Iris pigment epithelial cell (primary cell): ENCODE measurements at regions not wholly inside any gene's neighbourhood (a gene's known extent, or its start where the extent isn't known, plus 50 kb on each side); places are given as distances from the start of the nearest gene placed in this dataset.

Source experiments
- DNase-seq: peaks from one replicate; pipeline ENCODE4 v3.0.0-alpha.2; 2011; ENCODE audit warnings: low read depth

DNA sequence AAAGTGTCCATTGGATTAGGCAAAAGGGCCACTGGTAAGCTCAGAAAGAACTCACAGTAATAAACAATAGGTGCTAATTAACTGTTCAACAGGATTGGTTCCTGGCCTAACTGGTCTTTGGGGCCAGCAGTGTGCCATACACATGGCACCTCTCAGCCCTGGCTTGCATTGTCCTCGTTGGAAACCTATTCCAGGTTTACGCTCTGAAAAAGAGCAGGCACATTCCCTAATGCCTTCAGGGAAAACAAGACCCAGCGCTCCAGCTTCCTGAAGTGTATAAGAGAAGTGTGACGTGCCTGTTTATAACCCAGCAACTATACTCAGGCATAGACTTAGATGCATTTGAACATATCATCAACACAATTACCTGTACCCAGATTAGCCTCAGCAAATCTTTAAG, 51.9 kb upstream of the RBM47 start:
- DNase-seq = no peak

DNA sequence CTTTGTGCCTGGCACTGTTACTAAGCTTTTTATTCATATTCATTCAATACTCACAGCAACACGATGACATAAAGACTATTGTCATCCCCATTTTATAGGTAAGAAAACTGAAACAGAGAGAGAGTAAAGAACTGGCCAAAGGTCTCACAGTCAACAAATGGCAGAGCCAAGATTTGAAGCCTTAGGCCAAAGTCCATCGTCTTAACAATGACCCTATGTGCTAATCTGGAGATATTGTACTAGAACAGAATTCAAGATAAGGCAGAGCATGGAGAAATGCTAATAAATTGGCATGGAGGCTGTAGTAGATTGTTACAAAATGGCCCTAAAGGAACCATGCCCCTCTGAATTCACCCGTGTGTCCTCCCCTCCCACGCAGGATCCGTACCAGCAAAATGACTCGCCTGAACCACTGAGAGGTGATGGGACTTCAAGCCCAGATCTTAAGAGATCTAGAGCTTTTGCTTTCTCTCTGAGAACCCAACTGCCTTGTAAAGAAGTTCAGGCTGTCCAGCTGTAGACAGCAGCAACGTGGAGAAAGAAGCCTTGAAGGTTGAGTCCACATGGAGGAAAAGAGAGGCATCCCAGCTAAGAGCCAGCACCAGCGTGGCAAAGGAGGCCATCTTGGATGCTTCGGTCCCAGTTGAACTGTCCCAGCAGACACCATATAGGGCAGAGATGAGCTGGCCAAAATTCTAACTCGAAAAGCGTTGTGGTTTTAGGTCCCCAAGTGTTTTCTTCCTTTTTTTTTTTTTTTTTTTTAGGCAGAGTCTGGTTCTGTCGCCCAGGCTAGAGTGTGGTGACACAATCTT, 52.8 kb upstream of the RBM47 start:
- DNase-seq = no peak

DNA sequence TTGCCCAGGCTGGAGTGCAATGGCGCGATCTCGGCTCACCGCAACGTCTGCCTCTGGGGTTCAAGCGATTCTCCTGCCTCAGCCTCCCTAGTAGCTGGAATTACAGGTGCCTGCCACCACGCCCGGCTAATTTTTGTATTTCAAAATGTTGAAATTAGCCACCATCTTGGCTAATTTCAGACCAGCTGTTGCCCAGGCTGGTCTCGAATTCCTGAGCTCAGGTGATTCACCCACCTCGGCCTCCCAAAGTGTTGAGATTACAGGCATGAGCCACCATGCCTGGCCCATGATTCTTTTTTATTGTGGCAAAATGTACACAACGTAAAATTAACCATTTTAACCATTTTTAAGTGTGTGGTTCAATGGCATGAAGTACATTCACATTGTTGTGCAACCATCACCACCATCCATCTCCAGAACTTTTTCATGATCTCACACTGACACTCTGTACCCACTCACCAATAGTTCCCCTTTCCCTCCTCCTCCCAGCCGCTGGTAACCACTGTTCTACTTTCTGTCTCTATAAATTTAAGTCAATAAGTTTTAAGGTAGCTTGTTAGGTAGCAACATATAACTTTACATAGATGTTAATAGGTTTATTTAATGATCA, 54.0 kb upstream of the RBM47 start:
- peak; percentile 17 for DNase-seq

DNA sequence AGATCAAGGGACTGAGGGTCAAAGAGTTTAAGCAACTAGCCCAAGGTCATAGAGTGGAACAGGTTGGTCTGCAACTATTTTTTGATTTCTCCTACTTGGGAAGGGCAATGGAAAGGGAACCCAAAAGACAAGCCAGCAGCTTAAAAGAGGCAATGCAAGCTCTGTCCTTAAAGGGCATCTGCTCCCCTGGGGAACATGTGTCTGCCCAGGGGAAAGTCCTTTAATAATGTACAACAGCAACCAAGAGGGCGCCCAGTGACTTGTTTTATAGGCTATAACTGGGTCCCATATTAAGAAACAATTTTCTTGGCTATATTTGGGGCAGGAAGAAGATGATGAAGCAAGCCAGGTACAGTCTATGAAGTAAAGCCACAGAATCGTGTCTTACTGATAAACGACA, 54.7 kb upstream of the RBM47 start:
- DNase-seq = no peak

GRCh38 chr4:40685300-40685699, 55.6 kb upstream of the RBM47 start:
- peak; percentile 63 for DNase-seq

GRCh38 chr4:40686081-40686913, 56.6 kb upstream of the RBM47 start:
- no peak for DNase-seq

- peak; percentile 52 for DNase-seq
Observed at GRCh38 chr4:40687676-40688389, 58.2 kb upstream of the RBM47 start.

- no peak for DNase-seq
Observed at GRCh38 chr4:40688446-40689095, 58.9 kb upstream of the RBM47 start.

- DNase-seq = no peak
Observed at GRCh38 chr4:40693946-40694345, 55.8 kb upstream of the NSUN7 start.

GRCh38 chr4:40697476-40697875, 52.3 kb upstream of the NSUN7 start:
- DNase-seq = peak; percentile 17

- DNase-seq = no peak
Observed at GRCh38 chr4:40698733-40699132, 51.0 kb upstream of the NSUN7 start.

- peak; percentile 86 for DNase-seq
Observed at GRCh38 chr4:40699648-40700047, 50.1 kb upstream of the NSUN7 start.
